Superior temporal gyrus (tissue), 1 donor: ENCODE measurements at regions not wholly inside any gene's neighbourhood (a gene's known extent, or its start where the extent isn't known, plus 50 kb on each side); places are given as distances from the start of the nearest gene placed in this dataset.
A peak's percentile ranks its signal among the peaks of the same experiment; 100 is the strongest.
"Not testable (repeated sequence)": the region's sequence is repeated elsewhere in the genome, so short reads cannot be mapped to it uniquely, and the experiment has no call there.

Source experiments
- DNase-seq: peaks from one replicate; pipeline ENCODE4 v3.0.0-alpha.2; 2016; ENCODE audit errors: extremely low spot score

GRCh38 chr17:65307961-65308316 lies 170.8 kb downstream of the RGS9 start:
- DNase-seq = no peak

DNA sequence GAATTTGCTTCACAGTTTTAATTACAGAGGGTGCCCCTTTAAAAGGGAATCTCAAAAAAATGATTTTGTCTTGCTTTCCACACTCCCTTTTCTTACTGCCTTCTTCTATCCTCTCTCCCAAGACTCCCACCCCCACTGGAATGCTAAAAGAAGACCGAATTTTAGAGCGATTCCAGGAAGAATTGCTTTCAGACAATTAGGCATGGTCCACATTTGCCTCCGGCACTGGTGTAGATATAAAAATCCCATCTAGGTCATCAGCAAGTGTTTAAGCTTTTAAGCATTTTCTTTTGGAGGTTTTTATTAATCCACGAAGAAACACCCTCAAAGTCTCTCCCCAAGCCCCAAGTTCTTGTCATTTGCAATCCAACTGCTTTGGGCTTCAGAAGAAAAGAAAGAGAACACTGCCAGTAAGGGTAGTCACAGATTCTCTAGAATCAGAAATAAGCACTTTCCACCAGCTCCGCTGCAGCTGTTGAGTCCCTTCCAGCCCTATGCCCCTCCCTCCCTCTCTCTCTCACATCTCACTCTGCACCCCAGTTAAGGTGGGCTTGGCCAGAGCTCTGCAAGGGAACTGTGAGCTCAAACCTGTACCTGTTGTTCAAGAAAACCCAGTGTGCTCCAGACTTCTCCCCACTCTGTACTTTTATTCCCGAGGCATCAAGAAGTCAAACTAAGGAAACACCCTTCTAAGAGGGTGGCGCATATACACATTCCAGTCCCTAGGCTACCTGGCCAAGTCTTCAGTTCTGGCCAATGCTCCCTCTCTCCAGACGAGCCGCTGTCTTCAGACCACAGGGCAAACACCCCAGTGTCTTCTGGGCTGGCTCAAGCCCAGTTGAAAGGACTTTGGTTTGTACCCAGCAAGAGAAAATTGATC lies 170.2 kb downstream of the RGS9 start:
- no peak for DNase-seq

GRCh38 chr17:65305778-65306177 lies 168.6 kb downstream of the RGS9 start:
- DNase-seq = no peak

GRCh38 chr17:65305116-65305515 lies 167.9 kb downstream of the RGS9 start:
- no peak for DNase-seq

DNA sequence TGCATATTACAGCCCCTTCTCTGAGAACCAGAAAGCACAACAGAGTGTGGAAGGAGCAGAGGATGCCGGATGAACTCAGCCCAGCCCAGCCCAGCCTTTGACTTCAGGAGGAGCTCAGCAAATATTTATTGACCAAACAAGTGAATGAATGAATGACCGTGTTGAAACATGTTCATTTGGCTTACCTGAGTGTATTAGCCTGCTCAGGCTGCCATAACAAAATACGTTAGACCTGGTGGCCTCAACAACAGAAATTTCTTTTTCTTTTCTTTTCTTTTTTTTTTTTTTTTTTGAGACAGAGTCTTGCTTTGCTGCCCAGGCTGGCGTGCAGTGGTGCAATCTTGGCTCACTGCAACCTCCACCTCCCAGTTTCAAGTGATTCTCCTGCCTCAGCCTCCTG lies 164.7 kb downstream of the RGS9 start:
- DNase-seq = not testable (repeated sequence)

DNA sequence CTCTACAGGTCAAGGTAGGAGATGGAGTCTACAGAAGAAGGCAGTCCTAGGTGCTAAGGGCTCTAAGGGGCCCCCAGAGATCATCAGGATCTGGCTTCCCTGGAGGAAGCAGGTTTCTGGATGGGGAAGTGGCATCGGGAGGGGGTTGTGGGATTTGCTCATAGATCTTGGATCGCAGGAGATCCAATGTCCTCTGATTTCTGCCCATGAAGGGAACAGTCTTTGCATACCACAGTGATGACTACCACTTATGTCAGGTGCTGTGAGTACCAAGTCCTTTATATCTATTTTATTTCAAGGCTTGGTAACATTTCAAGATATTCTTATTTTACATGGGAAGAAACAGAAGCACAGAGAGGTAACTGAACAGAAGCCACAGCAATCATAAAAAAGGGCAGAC lies 164.0 kb downstream of the RGS9 start:
- no peak for DNase-seq

DNA sequence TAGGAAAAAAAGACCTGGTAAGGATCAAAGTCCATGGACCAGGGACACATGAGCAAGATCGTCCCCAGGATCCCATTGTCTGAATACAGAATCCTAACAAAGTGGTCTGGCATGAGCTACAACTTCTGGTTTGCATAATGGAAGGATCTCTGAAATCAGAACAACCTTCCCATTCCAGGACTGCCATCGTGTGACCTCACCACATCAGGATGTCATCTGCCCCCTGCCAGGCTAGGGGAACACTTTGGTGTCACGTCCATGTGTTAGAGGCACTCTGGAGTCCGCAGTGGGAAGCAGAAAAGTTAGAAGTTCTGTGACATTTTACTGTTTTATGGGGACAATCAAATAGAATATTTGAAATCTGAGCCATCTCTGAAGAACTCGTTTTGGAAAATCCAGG lies 160.7 kb downstream of the RGS9 start:
- DNase-seq = no peak

DNA sequence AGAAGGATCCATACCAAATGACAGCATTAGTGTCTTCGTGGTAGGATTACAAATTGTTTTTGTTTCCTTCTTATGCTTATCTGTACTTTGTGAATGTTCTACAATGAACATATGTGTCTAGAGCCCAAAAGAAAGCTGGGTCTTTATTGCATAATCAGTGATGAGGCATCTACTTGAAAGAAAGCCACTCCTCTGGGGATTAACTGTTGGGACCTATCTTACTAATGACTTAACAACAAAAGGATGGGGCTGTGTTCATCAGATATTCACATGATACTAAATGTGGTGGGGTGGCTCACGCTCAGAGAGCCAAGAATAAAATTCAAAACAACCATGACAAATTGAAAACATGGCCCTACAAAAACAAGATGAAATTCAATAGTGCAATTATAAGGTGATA lies 160.2 kb downstream of the RGS9 start:
- DNase-seq = no peak

- peak; percentile 76 for DNase-seq
Observed at GRCh38 chr17:65294181-65294719, 157.1 kb downstream of the RGS9 start.

DNA sequence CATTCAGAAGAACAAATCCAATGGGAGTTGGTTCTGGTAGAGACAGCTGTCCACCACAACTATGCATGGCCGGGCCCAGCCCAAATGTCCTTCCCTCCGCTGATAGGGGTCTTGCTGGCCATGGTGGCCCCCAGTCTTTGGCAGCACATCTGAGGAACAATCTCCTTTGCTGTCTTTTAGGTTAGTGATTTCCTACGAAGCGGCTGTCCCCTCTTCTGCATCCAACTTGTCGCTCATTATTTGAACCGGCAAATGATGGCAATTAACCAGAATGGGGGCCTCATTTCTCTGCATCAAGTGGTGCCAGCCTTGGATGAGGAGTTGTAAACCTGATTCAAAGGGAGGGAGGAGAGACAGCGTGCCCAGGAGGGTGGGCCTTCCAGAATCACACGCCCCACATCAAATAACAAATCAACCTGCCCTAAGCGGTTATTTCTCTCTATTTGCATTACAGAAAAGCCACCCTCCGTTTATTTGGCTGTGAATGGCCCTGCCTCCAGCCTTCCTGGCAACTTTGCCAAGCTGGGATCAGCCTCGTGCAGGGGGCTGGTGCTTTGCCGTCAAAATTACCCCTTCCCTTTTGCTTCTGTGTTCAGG lies 156.5 kb downstream of the RGS9 start:
- DNase-seq = no peak

- DNase-seq = no peak
Observed at GRCh38 chr17:65292430-65292829, 155.3 kb downstream of the RGS9 start.

DNA sequence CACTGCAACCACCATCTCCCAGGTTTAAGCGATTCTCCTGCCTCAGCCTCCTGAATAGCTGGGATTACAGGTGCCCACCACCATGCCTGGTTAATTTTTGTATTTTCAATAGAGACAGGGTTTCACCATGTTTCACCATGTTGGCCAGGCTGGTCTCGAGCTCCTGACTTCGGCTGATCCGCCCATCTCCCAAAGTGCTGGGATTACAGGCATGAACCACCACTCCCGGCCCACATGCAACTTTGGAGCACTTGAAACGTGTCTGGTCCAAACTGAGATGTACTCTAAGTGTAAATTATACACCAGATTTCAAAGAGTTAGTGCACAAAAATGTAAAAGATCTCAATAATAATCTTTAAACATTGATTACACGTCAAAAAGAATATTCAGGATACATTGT lies 154.1 kb downstream of the RGS9 start:
- not testable (repeated sequence) for DNase-seq

DNA sequence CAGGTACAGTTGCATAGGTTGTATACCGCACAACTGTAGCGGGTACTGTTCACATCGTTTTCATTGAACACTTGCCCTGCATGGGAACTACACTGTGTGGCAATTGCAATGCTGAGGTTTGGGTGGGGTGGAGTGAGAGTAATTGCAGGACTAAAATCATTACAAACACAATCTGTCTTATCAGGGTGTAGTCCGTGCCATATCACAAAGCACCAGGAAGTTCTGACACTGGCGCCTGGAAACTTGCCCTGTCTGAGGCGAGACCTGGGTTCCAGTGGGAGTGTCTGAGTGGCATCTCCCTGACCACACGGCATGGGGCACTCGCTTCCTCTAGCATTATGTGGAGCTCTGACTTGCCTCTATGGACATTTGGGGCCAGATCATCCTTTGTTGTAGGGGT lies 153.4 kb downstream of the RGS9 start:
- no peak for DNase-seq

DNA sequence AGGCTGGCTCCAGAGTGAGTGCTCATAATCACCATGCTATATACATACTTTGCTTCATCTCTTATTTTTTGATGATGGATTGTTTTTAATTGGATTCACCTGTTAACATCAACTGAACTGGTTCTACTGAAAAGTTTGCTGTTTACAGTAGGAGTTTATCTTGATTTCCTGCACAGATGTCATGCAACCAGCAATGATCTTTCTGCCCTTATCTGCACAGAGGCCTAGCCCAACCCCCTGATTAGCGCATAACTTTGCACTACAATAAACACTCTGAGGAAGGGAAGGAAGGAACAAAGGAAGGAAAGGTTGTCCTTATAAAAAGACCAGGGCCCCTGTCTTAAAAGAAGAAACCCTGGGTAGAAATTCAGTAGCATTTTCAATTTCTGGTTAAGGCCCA lies 152.9 kb downstream of the RGS9 start:
- no peak for DNase-seq

- no peak for DNase-seq
Observed at GRCh38 chr17:65287040-65287439, 149.9 kb downstream of the RGS9 start.

- DNase-seq = no peak
Observed at GRCh38 chr17:65283704-65284103, 146.5 kb downstream of the RGS9 start.

GRCh38 chr17:65279456-65279855 lies 142.3 kb downstream of the RGS9 start:
- no peak for DNase-seq

DNA sequence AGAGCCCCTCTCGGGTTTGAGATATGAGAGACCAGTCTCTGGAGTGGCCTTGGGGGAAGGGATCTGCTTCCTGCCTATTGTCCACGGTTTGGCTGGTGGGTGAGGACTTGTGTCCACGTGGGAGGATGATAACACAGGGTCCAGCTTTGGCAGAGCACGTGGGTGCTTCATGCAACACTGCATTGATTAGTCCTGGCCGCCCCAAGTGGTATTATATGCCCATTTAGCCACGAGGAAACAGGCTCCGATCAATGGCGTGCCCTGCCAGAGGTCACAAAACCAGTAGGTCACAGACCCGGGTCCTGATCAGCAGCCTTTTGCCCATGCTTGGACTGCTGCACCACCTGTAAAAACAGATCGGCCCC lies 141.6 kb downstream of the RGS9 start:
- DNase-seq = no peak

DNA sequence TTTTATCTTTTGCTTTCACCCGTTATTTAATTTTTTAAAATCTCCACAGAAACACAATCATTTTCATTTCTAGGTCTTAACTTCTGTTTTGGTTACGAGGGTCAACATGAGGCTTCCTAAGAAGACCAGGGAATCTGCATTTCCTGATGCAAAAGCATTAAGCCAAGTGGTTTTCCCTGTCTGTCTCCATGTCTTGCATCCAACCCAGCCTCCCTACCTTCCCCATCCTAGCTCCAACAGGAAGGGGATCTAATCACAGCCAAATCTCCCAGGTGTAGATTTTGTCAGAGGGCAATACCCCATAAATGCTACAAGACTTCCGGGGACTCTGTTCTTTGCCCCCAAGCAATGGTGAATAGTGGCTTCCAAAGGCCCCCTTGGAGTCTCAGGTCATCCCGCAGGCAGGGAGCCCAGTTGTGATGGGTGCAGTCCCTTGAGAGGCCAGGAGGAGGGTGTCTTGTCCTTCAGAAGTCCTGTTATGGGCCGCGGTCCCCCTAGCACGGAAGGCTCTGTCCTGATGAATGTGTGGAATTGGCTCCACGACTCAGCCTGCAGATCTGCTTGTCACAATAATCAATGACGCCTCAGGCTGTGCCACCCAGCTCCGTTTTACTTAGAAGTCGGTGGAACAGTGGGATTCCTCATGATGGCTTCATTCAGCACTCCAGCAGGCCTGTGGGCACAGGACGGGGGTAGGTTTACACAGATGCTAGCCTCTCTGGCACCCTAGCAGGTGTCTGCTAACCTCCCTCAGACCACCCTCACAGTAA lies 141.1 kb downstream of the RGS9 start:
- DNase-seq = peak; percentile 17

DNA sequence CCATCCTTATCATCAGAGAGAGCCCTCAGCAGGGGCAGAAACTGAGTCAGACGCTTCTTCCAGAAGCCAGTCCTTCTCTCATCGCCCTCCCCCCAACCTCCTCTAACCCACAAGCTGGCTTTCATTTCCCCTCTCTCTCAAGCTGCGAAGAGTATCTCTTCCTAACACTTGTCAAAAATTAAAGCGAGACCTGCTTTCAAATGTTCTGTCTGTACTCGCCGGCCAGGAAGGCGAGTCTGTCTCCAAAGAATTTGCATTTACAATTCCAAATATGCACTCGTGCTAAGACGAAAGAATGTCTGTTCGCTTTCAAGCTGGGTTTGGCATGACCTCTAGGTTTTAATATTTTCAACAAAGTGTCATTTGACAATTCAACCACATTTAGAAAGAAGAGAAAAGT lies 140.4 kb downstream of the RGS9 start:
- no peak for DNase-seq
